ENCODE measurements at regions not wholly inside any gene's neighbourhood (a gene's known extent, or its start where the extent isn't known, plus 50 kb on each side); places are given as distances from the start of the nearest gene placed in this dataset.
"Not testable (repeated sequence)": the region's sequence is repeated elsewhere in the genome, so short reads cannot be mapped to it uniquely, and the experiment has no call there.

GRCh38 chr5:108532129-108532445 is 150.2 kb upstream of the FBXL17 start:
- TF ChIP-seq, protein P1, sequence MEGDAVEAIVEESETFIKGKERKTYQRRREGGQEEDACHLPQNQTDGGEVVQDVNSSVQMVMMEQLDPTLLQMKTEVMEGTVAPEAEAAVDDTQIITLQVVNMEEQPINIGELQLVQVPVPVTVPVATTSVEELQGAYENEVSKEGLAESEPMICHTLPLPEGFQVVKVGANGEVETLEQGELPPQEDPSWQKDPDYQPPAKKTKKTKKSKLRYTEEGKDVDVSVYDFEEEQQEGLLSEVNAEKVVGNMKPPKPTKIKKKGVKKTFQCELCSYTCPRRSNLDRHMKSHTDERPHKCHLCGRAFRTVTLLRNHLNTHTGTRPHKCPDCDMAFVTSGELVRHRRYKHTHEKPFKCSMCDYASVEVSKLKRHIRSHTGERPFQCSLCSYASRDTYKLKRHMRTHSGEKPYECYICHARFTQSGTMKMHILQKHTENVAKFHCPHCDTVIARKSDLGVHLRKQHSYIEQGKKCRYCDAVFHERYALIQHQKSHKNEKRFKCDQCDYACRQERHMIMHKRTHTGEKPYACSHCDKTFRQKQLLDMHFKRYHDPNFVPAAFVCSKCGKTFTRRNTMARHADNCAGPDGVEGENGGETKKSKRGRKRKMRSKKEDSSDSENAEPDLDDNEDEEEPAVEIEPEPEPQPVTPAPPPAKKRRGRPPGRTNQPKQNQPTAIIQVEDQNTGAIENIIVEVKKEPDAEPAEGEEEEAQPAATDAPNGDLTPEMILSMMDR (IDR thresholded peaks at IDR 0.05) = not testable (repeated sequence)
- not testable (repeated sequence) for TF ChIP-seq POLR2A (IDR thresholded peaks at IDR 0.05)

Data from prostate gland (tissue), 2 donors.